ENCODE measurements at regions not wholly inside any gene's neighbourhood (a gene's known extent, or its start where the extent isn't known, plus 50 kb on each side); places are given as distances from the start of the nearest gene placed in this dataset.

- DNase-seq = no peak
These were observed 100.1 kb downstream of the YTHDF1 start for GRCh38 chr20:63115651-63116411.

GRCh38 chr20:63114693-63115311 lies 101.1 kb downstream of the YTHDF1 start:
- no peak for DNase-seq

GRCh38 chr20:63114006-63114692 lies 101.8 kb downstream of the YTHDF1 start:
- no peak for DNase-seq

- no peak for DNase-seq
These were observed 103.3 kb downstream of the YTHDF1 start for GRCh38 chr20:63112491-63113219.

GRCh38 chr20:63108247-63108646 lies 101.5 kb upstream of the BHLHE23 start:
- DNase-seq = no peak

- no peak for DNase-seq
These were observed 100.9 kb upstream of the BHLHE23 start for GRCh38 chr20:63107449-63108200.

DNA sequence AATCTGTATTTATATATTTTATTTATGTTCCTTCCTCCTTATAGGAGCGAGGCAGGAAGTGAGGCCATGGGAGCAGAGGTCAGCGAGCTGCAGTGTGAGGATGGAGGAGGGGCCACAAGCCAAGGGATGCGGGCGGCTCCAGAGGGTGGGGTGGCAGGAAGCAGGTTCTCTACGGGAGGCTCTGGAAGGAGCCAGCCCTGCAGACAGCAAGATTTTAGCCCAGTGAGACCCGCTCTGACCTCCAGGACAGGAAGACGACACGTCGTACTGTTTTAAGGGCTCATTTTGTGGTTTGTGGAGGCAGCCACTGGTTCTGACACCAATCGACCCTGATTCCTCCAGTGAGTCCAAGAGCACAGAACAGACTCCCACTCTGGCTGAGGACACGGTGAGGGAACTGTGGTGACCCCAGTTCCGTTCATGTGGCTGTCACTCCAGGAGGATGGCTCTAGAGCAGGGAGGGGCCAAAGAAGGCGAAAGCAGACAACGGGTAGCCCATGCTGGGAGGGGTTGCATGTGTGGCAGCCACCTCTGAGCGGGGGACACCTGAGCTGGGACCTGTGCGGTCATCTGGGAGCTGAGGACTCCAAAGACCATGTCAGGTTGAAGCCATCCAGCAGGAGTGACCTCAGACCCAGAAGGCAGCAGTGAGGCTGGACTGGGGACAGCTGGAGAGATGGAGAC lies 100.1 kb upstream of the BHLHE23 start:
- no peak for DNase-seq

- no peak for DNase-seq
These were observed 99.5 kb upstream of the BHLHE23 start for GRCh38 chr20:63106108-63106764.

GRCh38 chr20:63105211-63106107 lies 98.7 kb upstream of the BHLHE23 start:
- no peak for DNase-seq

DNA sequence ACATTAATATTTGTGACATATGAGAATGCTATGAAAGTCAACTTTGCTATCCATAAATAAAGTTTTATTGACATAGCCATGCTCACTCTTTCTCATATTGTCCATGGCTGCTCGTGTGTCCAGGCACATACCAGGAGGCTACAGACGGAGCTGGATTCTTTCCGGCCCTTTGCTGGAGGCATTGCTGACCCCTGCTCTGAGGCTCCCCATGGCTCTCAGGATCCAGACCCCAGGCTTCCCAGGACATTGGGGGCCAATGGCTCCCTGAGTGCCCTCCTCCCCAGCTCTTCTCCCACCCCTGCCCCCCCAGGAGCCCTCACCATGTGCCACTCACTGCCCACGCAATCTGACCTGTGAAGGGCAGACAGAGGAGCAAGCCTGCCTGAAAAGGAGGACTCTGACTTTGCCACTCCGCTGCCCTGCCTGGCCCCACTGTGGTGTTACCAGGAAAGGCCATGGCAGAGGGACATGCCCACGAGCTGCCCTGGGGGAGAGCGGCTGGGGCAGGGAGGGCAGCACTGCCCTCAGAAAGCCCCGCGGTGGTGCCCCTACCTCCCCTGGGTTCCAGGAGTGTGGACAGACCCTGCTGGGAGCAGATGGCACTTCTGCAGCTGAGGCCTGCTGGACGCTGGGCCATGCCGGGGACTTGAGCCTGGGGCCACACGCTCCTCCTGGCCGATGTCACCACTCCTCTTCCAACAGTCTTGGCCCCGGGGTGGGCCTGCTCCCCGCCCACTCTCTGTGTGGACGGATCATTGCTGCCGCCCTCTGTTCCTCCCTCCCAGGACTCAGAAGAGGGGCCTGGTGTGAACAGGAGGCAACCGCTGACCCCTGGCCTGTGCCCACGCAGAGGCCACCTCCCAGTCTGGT lies 97.8 kb upstream of the BHLHE23 start:
- DNase-seq = no peak

- no peak for DNase-seq
These were observed 96.9 kb upstream of the BHLHE23 start for GRCh38 chr20:63103402-63104311.

GRCh38 chr20:63102721-63103375 lies 96.1 kb upstream of the BHLHE23 start:
- peak; percentile 47 for DNase-seq

GRCh38 chr20:63101781-63102720 lies 95.3 kb upstream of the BHLHE23 start:
- peak; percentile 34 for DNase-seq

DNA sequence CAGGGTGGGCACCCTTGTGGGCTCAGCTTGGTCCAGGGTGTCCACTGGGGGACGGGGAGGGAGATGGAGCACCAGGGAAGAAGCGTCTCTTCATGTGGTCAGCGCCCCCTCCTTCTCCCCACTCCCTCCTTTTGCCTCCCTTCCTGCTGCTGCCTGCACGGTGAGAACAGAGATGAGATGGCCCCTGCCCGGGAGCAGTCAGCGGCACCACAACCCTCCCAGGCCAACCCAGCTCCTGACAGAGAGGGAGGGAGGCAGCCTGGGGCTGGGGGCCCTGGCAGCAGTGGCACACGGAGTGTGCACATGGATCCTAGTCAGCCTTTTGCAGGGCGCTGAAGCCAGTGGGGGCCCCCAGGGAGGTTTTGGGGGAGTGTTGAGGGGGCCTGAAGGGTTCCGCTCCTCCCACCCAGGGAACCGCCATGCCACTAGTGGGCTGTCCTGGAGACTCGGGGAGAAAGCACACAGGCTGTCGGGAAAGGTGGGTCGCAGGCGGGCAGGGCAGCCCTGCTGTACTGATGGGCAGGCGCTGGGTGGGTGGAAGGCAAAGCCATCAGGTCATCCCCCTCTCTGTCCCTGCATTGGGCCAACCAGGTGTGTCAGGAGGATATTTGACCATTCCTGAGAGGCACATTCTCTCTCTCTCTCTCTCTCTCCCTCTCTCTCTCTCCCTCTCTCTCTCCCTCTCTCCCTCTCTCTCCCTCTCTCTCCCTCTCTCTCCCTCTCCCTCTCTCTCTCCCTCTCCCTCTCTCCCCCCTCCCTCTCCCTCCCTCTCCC lies 94.3 kb upstream of the BHLHE23 start:
- DNase-seq = no peak

DNA sequence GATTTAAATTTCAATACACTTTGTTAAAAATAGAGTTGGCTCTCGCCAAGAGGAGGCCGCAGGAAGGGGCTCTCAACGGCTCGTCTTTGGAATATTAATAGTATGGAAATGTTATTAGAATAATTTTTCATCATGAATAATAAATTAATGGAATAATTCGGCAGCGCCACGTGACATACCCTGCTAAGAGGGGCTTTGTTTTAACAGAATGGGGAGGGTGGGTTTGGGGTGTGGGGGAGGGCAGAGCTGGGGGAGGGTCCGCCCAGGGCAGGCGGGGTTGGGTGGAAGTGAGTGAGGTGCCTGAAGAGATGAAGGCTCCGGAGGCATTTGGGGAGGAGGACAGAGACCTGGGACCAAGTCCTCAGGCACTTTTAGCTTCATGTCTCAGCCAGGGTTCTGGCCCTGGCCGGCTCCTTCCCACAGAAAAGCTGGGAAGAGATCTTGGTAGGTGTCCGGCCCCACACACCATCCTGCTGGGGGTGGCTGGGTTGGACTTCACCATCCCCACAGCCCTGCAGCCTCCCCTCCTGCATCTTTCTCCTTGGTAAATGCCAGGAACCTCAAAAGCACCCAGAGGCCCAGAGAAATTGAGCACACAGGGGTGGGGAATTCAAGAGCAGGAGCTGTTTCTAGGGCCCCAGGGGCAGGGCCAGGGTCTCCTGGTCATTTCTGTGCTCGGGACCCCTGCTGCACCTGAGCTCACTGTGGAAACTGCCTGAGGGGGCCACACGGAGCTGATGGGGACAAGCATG lies 93.6 kb upstream of the BHLHE23 start:
- DNase-seq = no peak

Measured in effector CD4-positive, alpha-beta T cell (primary cell).